DMS153 treated with DMSO at 0.1 percent for 48 hours (cell line): ENCODE measurements at regions not wholly inside any gene's neighbourhood (a gene's known extent, or its start where the extent isn't known, plus 50 kb on each side); places are given as distances from the start of the nearest gene placed in this dataset.
"Not testable (repeated sequence)": the region's sequence is repeated elsewhere in the genome, so short reads cannot be mapped to it uniquely, and the experiment has no call there.

ENCODE experiments used
- DNase-seq: peaks from one replicate; lab custom pipeline; 2025; ENCODE audit not compliant: unreplicated experiment; lab: John Stamatoyannopoulos, UW

DNA sequence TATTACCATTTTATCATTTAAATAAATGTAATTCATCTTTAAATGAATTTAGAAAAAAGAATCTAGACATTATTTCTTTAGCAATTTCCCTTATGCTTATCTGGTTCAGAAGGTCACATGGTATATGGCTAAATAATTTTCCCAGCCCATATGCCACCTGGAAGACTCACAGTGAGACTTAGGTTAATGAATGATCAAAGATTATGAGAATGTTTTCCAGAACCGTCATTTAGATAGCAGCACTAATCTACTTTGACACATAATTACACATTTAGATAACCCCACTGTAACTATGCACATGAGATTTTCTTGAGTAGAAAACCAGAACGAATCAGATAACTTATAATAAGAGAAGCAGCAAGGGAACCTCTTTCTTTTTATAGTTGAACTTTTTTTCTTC lies 124.9 kb upstream of the CCDC180 start:
- DNase-seq, result not testable (repeated sequence)

DNA sequence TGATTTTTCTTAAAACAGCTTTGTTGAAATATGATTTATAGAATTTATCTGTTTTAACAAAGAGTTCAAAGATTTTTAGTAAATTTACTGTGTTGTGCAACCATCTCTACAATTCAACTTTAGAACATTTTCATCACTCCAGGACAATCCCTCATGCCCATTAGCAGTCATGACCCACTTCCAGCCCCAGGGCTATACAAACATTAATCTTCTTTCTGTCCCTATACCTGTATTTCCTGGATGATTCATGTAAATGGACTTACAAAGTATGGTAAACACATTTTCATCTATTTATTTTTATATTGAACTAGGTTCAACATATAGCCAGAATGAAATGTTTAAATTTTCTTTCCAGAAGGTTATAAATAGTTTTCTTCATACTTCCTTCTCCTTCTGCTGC lies 127.8 kb upstream of the CCDC180 start:
- DNase-seq, result no peak

DNA sequence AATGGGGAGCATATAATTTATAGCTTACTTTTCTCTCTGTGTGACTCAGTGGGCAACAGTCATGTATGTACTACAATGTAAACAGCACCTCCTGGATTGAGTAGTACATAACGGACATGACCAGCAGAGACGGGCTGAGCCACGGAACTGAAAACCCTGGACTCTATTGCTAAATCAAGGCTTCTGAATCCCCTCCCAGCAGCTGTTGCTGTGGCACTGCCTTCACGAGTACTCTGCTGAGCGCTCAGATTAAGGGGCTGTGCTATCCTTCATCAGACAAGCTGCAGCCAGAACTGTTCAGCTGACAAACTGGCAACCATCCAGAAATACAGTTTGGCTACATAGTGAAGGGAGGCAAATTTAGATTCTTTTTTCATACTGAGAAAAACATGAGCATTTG lies 131.3 kb upstream of the CCDC180 start:
- no peak for DNase-seq

DNA sequence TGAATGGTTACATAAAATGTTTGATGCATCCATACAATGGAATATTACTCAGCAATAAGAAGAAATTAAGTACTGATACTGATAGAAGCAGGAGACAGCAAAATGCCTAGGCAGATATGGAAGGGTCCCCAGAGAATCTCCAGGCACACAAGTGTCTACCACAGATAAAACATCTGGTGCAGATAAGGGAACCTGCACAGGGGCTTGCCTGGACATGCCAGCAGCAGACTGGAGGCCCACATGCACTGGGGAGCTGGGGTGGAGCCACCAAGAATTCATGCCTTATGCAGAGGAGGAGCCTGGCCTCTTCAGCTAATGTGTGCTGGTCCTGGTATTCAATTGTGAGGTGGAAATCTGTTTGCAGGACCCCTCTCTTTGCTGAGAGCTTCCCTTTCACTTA lies 129.2 kb upstream of the CTSV start:
- not testable (repeated sequence) for DNase-seq

DNA sequence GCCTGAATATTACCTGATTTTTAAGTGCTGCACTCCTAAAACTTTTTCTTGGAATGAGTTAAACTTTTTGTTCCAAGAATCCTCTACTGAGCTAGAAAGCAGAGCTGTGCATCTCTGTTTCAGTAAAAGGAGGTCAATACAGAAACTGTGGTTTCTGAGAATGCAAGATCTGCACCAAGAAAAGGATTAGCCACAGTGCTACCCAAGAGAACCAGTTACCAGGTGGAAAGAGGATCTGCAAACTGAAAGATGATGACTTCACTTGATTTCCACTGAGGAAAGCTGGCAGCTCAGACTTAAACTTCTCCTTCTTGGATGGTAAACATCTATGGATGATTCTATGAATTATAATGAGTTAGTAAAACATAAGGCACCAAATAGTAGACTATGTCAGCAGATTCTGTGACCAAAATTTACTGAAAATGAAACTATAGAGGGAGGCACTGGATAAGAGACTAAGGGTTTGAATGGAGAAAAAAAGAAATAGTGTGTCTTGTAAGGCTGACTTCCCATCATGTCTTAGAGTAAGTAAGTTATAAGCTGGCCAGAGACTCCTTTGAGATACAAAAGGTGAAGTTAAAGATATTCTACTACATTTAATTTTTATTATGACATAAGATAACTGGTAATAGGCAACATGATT lies 127.7 kb upstream of the CTSV start:
- DNase-seq, result not testable (repeated sequence)

DNA sequence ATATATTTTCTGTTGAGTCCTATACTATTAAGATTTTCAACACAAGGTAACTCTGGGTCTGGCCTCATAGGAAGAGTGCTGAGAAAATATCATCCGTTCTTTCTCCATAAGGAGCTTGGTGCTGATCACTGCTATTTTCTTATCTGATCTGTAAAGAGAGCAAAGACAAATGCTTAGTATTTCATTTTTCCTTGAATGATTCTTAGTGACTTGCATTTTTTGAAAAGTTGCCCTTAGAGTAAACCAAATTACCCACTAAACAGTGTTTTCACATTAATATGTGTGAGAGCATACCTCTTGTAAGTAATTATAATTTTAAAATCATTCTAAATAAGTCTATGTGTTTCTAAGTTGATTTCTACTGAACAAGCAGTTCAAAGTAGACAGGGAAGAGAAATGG lies 121.3 kb upstream of the CTSV start:
- DNase-seq, result no peak

DNA sequence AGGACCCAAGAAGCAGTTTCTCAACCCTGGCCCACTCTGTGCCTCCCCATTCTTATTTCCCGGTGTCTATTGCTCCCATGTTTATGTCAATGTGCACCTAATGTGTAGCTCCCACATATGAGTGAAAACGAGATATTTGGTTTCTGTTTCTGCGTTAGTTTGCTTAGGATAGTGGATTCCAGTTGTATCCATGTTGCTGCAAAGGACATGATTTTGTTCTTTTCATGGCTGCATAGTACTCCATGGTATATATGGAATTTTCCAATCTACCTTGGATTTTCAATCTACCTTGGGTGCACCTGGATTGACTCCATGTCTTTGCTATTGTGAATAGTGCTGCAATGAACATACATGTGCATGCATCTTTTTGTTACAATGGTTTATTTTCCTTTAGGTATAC lies 119.8 kb upstream of the CTSV start:
- DNase-seq, result not testable (repeated sequence)

DNA sequence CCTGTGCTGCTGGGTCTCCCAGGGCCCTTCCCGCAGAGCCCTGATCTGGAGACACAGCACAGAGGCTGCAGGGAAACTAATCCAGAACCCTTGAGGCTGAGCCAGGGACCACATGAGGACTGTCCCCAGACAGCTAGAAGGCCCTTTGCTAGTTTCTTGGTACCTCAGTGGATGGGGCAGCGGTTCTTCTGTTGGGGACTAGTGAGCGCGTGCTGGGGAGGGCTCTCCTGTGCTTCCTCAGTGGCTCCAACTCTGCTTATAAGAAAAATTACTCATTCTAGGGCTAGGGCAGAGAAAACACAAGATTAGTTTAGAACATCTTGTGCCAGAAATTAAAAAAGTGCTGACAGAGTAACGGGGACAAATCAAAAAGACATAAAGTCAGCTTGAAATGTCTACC lies 116.5 kb upstream of the CTSV start:
- DNase-seq, result not testable (repeated sequence)

DNA sequence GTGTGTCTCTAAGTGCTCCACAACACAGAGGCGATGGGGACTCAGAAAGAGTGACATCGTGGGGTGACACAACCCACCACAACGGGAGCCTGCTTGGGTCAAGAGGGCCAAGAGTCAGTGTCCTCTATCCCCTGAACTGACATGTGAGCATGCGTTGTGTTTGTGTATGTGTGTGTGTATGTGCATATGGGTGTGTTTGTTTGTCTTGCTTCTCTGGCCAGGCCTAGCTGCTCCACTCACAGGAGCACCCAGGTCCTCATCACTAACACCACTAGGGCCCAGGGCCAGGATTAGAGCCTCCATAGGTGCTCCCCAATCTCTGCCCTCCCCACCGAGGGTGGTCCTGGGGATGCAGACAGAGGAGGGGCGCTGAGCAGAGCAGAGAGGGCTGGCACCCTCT lies 115.0 kb upstream of the CTSV start:
- no peak for DNase-seq

DNA sequence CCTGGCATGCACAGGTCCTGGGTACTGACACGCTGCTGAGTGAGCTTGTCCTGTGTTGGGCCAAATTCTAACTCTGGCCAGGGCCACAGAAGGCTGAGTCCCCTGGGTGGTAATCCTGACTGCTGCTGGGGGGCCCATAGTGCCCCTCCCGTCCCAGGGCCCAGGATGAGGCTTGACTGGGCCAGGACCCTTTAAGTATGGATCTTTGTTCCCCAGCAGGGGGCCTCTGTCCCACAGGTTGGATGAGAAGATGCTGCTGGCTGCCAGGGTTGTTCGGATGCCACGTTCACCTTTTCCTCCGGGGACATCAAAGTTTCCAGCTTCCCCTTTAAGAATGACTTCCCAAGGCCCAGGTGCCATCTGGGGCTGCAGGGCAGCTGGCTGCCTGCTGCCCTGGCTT lies 114.2 kb upstream of the CTSV start:
- not testable (repeated sequence) for DNase-seq

DNA sequence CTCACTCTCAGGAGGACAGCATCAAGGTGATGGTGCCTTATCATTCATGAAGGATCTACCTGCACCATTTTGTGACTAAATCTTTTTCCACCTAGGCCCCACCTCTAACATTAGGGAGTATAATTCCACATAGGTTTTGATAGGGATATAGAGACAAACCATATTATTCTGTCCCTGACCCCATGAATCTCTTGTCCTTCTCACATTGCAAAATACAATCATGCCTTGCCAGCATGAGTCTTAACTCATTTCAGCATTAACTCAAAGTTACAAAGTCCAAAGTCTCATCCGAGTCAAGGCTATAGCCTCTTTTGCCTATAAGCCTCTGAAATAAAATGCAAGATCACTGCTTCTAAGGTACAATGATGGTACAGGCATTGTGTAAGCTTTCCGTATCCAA lies 111.5 kb upstream of the CTSV start:
- DNase-seq, result not testable (repeated sequence)

DNA sequence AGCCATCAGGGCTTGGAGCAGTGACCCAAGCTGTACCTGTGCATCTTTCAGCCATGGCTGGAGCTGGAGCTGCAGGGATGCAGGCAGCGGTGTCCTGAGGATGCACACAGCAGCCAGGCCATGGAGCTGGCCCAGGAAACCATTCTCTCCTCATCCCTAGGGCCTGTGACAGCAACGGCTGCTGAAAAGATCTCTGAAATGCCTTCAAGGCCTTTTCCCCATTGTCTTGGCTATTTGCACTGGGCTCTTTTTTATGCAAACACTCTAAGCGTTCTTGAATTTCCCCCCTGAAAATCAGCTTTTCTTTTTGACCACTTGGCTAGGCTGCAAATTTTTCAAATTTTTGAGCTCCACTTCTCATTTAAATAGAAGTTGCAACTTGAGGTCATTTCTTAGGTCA lies 109.5 kb upstream of the CTSV start:
- not testable (repeated sequence) for DNase-seq

DNA sequence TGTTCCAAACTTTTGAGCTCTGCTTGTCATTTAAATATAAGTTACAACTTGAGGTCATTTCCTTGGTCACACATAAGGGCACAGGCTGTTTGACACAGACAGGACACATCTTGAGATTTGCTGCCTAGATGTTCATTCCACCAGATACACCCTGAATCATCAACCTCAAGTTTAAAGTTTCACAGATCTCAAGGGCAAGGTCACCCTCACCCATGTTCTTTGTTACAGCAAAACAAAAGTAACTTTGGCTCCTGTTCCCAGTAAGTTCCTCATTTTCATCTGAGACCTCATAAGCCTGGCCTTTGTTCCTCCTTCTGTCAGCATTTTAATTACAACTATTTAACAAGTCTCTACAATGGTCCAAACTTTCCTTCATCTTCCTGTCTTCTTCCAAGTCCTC lies 106.7 kb upstream of the CTSV start:
- DNase-seq, result not testable (repeated sequence)

DNA sequence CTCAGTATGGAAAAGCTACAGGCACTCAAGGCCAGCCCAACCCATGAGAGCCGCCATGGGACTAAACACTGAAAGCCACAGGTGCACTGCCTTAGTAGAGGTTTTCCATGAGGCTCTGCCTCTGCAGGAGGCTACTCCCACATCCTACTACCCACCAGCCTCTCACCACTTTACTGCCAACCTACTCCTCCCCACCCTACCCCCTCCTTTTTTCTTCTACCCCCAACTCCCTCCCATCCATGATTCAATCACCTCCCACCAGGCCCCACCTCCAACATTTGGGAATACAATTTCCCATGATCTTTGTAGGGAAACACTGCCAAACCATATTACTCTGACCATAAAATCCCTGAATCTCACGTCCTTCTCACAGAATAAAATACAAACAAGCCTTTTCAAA lies 101.6 kb upstream of the CTSV start:
- no peak for DNase-seq

DNA sequence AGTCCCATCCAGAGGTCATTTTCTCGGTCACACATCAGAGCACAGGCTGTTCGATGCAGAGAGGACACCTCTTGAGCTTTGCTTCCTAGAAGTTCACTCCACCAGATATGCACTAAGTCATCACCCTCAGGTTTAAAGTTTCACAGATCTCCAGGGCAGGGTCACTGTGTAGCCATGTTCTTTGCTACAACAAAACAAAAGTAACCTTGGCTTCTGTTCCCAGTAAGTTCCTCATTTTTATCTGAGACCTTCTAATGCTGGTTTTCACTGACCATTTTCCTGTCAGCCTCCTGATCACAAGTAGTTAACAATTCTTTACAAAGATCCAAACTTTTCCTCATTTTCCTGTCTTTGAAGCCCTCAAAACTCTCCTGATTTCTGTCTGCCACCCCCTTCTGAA lies 97.5 kb upstream of the CTSV start:
- no peak for DNase-seq

DNA sequence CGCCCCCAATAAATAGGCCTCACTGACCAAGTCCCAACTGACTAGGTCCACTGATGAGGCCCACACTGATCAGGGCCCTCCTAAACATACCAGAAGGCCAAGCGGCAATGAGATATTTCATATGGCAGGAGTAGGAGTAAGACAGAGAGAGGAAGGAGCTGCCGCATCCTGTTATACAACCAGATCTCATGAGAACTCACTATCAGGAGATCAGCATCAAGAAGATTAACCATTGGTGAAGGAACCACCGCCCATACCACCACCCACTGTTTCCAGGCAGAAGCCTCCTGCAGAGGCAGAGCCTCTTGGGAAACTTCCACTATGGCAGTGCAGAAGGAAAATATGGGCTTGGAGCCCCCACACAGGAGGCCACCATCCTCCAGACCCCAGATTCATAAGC lies 95.0 kb upstream of the CTSV start:
- not testable (repeated sequence) for DNase-seq

DNA sequence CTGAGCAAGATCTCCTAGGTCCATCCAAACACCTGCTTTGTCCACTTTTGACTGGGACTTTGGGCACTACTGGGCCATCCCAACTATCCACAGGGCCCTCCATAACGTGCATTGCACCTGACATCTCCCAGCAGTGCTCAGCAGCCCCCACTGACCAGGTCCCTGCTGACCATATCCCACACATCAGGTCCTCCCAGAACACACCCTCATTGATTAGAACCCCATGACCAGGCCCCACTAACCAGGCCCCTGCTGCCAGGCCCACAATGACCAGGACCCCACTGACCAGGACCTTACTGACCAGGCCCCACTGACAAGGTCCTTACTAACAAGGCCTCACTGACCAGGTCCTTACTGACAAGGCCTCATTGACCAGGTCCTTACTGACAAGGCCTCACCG lies 93.9 kb upstream of the CTSV start:
- DNase-seq, result no peak

DNA sequence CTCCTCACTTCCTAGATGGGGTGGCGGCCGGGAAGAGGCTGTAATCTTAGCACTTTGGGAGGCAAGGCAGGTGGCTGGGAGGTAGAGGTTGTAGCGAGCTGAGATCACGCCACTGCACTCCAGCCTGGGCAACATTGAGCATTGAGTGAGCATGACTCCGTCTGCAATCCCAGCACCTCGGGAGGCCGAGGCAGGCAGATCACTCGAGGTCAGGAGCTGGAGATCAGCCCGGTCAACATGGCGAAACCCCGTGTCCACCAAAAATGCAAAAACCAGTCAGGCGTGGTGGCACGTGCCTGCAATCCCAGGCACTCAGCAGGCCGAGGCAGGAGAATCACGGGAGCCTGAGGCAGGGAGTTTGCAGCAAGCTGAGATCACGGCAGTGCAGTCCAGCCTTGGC lies 91.9 kb upstream of the CTSV start:
- not testable (repeated sequence) for DNase-seq

DNA sequence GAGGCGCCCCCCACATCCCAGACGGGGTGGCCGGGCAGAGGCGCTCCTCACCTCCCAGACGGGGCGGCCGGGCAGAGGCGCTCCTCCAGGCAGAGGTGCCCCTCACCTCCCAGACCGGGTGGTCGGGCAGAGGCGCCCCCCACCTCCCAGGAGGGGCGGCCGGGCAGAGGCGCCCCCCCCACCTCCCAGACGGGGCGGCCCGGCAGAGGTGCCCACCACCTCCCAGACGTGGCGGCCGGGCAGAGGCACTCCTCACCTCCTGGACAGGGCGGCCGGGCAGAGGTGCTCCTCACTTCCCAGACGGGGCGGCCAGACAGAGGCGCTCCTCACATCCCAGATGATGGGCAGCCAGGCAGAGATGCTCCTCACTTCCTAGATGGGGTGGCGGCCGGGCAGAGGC lies 91.4 kb upstream of the CTSV start:
- DNase-seq, result not testable (repeated sequence)

DNA sequence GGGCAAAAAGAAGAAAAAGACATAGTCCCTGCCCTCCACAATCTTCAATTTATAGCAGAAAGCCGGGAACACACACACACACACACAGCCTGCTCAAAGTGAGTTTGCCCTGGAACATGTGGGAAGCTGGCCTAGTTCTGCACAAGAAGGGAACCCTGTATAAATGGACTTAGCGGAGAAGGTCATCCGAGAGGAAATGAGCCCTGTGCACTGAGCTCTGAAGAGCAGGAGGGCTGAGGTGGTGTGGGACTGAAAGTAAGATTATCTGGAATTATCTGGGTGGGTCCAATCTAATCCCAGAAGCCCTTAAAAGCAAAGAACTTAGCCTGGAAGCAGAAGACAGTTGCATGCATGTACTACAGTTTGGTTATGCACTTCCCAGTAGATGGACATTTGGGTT lies 90.0 kb upstream of the CTSV start:
- no peak for DNase-seq

DNA sequence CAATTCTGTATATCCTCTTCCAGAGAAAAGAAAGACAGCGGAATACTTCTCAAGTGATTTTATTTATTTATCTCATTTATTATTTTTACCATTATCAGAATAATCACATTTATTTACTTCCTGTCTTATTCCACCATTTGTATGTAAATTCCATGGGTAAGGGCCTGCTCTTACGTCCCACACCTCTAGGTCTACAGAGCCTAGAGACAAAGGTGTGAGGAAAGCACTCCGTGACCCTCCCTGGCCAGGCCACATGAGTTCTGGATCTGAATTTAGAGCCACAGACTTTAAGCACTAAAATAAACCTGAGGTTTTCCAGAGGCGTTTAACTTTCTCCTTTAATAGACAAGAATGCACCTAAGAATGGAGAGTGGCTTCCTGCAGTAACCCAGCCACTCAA lies 85.3 kb upstream of the CTSV start:
- DNase-seq, result no peak

DNA sequence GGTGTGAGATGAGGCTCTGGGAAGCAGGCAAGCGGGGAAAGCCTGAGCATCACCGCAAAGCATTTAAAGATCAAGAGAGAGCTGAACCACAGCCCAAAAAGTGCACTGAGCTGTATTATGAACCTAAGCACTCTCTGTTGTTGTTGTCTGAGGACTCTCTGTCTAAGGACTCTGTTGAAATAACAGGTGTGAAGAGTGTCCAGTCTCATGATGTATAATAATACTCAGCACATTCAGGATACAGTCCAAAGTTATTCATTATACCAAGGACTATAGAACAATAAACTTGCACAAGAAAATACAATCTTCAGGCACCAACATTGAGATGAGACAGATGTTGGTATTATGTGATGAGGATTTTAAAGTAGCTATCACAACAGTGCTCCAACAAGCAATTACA lies 71.8 kb upstream of the CTSV start:
- no peak for DNase-seq

DNA sequence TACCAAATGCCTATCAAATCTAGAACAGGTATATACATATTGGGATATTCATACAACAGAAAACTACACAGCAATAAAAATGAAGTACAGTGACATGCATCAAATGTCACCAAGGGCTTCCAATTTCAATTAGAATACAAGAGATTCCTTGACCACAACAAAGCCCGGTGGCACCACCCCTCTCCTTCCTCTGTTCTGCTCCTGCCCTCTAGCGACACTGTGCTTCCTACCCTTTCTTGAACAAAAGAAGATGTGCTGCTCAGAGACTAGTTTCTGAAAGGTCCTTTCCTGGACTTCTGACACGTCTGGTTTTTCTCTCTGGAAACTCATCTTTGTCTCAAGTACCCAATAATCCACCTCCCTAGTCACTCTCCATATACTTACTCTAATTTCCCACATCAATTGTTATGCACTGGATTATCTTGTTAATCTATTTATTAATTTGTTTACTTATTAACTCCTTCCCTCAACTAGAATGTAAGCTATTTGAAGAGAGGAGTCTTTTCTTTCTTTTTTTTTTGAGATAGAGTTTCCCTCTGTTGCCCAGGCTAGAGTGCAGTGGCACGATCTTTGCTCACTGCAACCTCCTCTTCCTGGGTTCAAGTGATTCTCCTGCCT lies 70.4 kb upstream of the CTSV start:
- no peak for DNase-seq
